Loucy (cell line): ENCODE measurements at regions not wholly inside any gene's neighbourhood (a gene's known extent, or its start where the extent isn't known, plus 50 kb on each side); places are given as distances from the start of the nearest gene placed in this dataset.

Source experiments
- EZH2phosphoT487 ChIP-seq: fragments of 200-600 bp; IDR thresholded peaks from 2 replicates; pipeline ENCODE4 v1.6.1; 2018; ENCODE audit warnings: antibody characterized with exemption, mild to moderate bottlenecking, moderate library complexity, borderline replicate concordance
- TF ChIP-seq, protein P1 (sequence below): fragments of 200-600 bp; sonication (generic); conservative IDR thresholded peaks from 2 replicates; pipeline ENCODE4 v1.5.1; 2014; ENCODE audit warnings: mild to moderate bottlenecking, antibody characterized with exemption, low read length

DNA sequence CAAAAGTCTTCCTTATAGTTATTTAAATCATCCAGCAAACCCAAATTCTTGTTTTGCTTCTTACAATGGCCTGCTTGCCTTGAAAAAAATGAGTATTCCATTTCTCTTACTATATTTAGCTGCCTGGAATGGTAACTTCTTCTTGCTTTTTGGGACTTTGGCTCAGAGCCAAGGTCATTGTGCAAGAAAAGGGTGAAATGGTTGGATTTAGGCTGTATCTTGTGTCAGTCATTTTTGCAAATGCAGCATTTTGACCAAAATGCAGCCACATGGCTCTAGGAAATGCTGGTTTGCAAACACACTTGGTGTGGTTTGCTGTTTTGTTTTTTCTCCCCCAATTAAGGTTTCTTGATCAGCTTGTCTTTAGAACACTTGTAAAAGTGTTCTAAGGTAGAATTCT, 133.3 kb upstream of the ELL2 start:
- TF ChIP-seq, protein P1, sequence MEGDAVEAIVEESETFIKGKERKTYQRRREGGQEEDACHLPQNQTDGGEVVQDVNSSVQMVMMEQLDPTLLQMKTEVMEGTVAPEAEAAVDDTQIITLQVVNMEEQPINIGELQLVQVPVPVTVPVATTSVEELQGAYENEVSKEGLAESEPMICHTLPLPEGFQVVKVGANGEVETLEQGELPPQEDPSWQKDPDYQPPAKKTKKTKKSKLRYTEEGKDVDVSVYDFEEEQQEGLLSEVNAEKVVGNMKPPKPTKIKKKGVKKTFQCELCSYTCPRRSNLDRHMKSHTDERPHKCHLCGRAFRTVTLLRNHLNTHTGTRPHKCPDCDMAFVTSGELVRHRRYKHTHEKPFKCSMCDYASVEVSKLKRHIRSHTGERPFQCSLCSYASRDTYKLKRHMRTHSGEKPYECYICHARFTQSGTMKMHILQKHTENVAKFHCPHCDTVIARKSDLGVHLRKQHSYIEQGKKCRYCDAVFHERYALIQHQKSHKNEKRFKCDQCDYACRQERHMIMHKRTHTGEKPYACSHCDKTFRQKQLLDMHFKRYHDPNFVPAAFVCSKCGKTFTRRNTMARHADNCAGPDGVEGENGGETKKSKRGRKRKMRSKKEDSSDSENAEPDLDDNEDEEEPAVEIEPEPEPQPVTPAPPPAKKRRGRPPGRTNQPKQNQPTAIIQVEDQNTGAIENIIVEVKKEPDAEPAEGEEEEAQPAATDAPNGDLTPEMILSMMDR = no peak
- TF ChIP-seq EZH2phosphoT487 = no peak
